ENCODE measurements at regions not wholly inside any gene's neighbourhood (a gene's known extent, or its start where the extent isn't known, plus 50 kb on each side); places are given as distances from the start of the nearest gene placed in this dataset.
"Not testable (repeated sequence)": the region's sequence is repeated elsewhere in the genome, so short reads cannot be mapped to it uniquely, and the experiment has no call there.

- not testable (repeated sequence) for DNase-seq (ENCODE audit: low read depth); H3K4me3 ChIP-seq (ENCODE audit: low read depth, low read length)
Measured at GRCh38 chr17:64800987-64801386, 118.3 kb downstream of the LRRC37A3 start.

- not testable (repeated sequence) for H3K4me3 ChIP-seq (ENCODE audit: low read depth, low read length); DNase-seq (ENCODE audit: low read depth)
Measured at GRCh38 chr17:64800361-64800895, 118.8 kb downstream of the LRRC37A3 start.

- H3K4me3 ChIP-seq (ENCODE audit: low read depth, low read length); DNase-seq (ENCODE audit: low read depth): not testable (repeated sequence)
Measured at GRCh38 chr17:64799543-64800188, 119.6 kb downstream of the LRRC37A3 start.

GRCh38 chr17:64798961-64799360 lies 120.3 kb downstream of the LRRC37A3 start:
- DNase-seq (ENCODE audit: low read depth); H3K4me3 ChIP-seq (ENCODE audit: low read depth, low read length): not testable (repeated sequence)

GRCh38 chr17:64798489-64798790 lies 120.8 kb downstream of the LRRC37A3 start:
- DNase-seq (ENCODE audit: low read depth); H3K4me3 ChIP-seq (ENCODE audit: low read depth, low read length): not testable (repeated sequence)

GRCh38 chr17:64797746-64798488 lies 121.4 kb downstream of the LRRC37A3 start:
- not testable (repeated sequence) for H3K4me3 ChIP-seq (ENCODE audit: low read depth, low read length); DNase-seq (ENCODE audit: low read depth)

- not testable (repeated sequence) for DNase-seq (ENCODE audit: low read depth); H3K4me3 ChIP-seq (ENCODE audit: low read depth, low read length)
Measured at GRCh38 chr17:64795342-64795741, 123.9 kb downstream of the LRRC37A3 start.

GRCh38 chr17:64794548-64795274 lies 124.6 kb downstream of the LRRC37A3 start:
- DNase-seq (ENCODE audit: low read depth); H3K4me3 ChIP-seq (ENCODE audit: low read depth, low read length): not testable (repeated sequence)

- H3K4me3 ChIP-seq (ENCODE audit: low read depth, low read length); DNase-seq (ENCODE audit: low read depth): not testable (repeated sequence)
Measured at GRCh38 chr17:64794113-64794512, 125.2 kb downstream of the LRRC37A3 start.

- DNase-seq (ENCODE audit: low read depth): peak; percentile 26
- not testable (repeated sequence) for H3K4me3 ChIP-seq (ENCODE audit: low read depth, low read length)
Measured at GRCh38 chr17:64792793-64793575, 126.3 kb downstream of the LRRC37A3 start.

- H3K4me3 ChIP-seq (ENCODE audit: low read depth, low read length); DNase-seq (ENCODE audit: low read depth): not testable (repeated sequence)
Measured at GRCh38 chr17:64792276-64792675, 127.0 kb downstream of the LRRC37A3 start.

- H3K4me3 ChIP-seq (ENCODE audit: low read depth, low read length): not testable (repeated sequence)
Measured at GRCh38 chr17:64791691-64792090, 127.6 kb downstream of the LRRC37A3 start.

GRCh38 chr17:64791226-64791625 lies 128.1 kb downstream of the LRRC37A3 start:
- DNase-seq (ENCODE audit: low read depth); H3K4me3 ChIP-seq (ENCODE audit: low read depth, low read length): not testable (repeated sequence)

More at GRCh38 chr17:64791691-64792090, 127.6 kb downstream of the LRRC37A3 start:
- DNase-seq (ENCODE audit: low read depth): not testable (repeated sequence)

- not testable (repeated sequence) for DNase-seq (ENCODE audit: low read depth); H3K4me3 ChIP-seq (ENCODE audit: low read depth, low read length)
Measured at GRCh38 chr17:64790690-64791089, 128.6 kb upstream of the SMURF2 start.

- DNase-seq (ENCODE audit: low read depth); H3K4me3 ChIP-seq (ENCODE audit: low read depth, low read length): not testable (repeated sequence)
Measured at GRCh38 chr17:64790193-64790592, 128.1 kb upstream of the SMURF2 start.

- DNase-seq (ENCODE audit: low read depth); H3K4me3 ChIP-seq (ENCODE audit: low read depth, low read length): not testable (repeated sequence)
Measured at GRCh38 chr17:64789061-64789445, 126.9 kb upstream of the SMURF2 start.
